CD14-positive monocyte (primary cell): ENCODE measurements at regions not wholly inside any gene's neighbourhood (a gene's known extent, or its start where the extent isn't known, plus 50 kb on each side); places are given as distances from the start of the nearest gene placed in this dataset.

ENCODE experiments used
- DNase-seq, 3 donors: peaks; one replicate each; pipeline ENCODE4 v3.0.0-alpha.2; 2011 to 2022
- H2AFZ ChIP-seq: 2 replicates; pipeline ENCODE4 v1.6.0; 2012; ENCODE audit warnings: mild to moderate bottlenecking, low read depth, low read length, inconsistent platforms; ENCODE audit not compliant: insufficient read depth, poor library complexity, severe bottlenecking
- H3K27ac ChIP-seq, 2 donors: 1 replicate in 1 of 2; 2 replicates in 1 of 2; pipeline ENCODE4 v1.5.1; 2012 to 2013; ENCODE audit warnings: low read length in 2 of 2, control low read depth in 1 of 2, inconsistent platforms in 1 of 2, low read depth in 1 of 2, mild to moderate bottlenecking in 1 of 2
- H3K27me3 ChIP-seq, 2 donors: one replicate each; pipeline versions ENCODE4 v1.6.0 to v1.6.1; 2011 to 2013; ENCODE audit warnings: low read length in 2 of 2; ENCODE audit not compliant: control insufficient read depth in 2 of 2, insufficient read depth in 2 of 2
- H3K36me3 ChIP-seq, 2 donors: replicated peaks in 1 of 2; 1 replicate in 1 of 2; 2 replicates in 1 of 2; pipeline versions ENCODE4 v1.5.1 to v1.6.1; 2012 to 2013; ENCODE audit warnings: low read length in 2 of 2, control low read depth in 1 of 2, inconsistent platforms in 1 of 2, mild to moderate bottlenecking in 1 of 2; ENCODE audit not compliant: insufficient read depth in 2 of 2, control insufficient read depth in 1 of 2
- H3K4me1 ChIP-seq, 2 donors: 1 replicate in 1 of 2; 2 replicates in 1 of 2; pipeline versions ENCODE4 v1.5.1 to v1.6.1; 2012 to 2013; ENCODE audit warnings: low read length in 2 of 2, control low read depth in 1 of 2, inconsistent platforms in 1 of 2, mild to moderate bottlenecking in 1 of 2, moderate library complexity in 1 of 2; ENCODE audit not compliant: insufficient read depth in 2 of 2, control insufficient read depth in 1 of 2
- H3K4me2 ChIP-seq: replicated peaks from 2 replicates; pipeline ENCODE3; 2012; ENCODE audit warnings: low read length, moderate library complexity, mild to moderate bottlenecking; ENCODE audit not compliant: poor library complexity, severe bottlenecking; ENCODE audit errors: extremely low read depth
- H3K4me3 ChIP-seq, 3 experiments: fragments of 200-600 bp in 1 of 3; sonication (generic) in 1 of 3; replicated peaks in 1 of 3; 1 replicate in 2 of 3; 2 replicates in 1 of 3; pipeline ENCODE4 v1.5.1; 2011 to 2013; ENCODE audit warnings: low read length in 3 of 3, mild to moderate bottlenecking in 3 of 3, control low read depth in 2 of 3, low read depth in 2 of 3, inconsistent platforms in 1 of 3, moderate library complexity in 1 of 3
- H3K79me2 ChIP-seq: 2 replicates; pipeline ENCODE4 v1.6.0; 2012; ENCODE audit warnings: mild to moderate bottlenecking, control low read depth, inconsistent platforms, low read length, moderate library complexity; ENCODE audit not compliant: insufficient read depth
- H3K9ac ChIP-seq: 2 replicates; pipeline ENCODE4 v1.6.0; 2017; ENCODE audit warnings: low read length, mild to moderate bottlenecking; ENCODE audit not compliant: insufficient read depth, poor library complexity, severe bottlenecking
- H3K9me3 ChIP-seq, 2 donors: replicated peaks in 1 of 2; 1 replicate in 1 of 2; 2 replicates in 1 of 2; pipeline versions ENCODE4 v1.5.1 to v1.6.1; 2012 to 2013; ENCODE audit warnings: low read length in 2 of 2, control low read depth in 1 of 2; ENCODE audit not compliant: control insufficient read depth in 1 of 2, insufficient read depth in 1 of 2
- H4K20me1 ChIP-seq: 2 replicates; pipeline ENCODE4 v1.6.0; 2012; ENCODE audit warnings: mild to moderate bottlenecking, low read length, control low read depth, moderate library complexity; ENCODE audit not compliant: insufficient read depth
- H3K27ac Mint-ChIP-seq, 7 donors: one replicate each; pipeline ENCODE4 v1.8.0; 2020; ENCODE audit warnings: mild to moderate bottlenecking in 7 of 7, mixed read lengths in 7 of 7, moderate library complexity in 6 of 7, inconsistent platforms in 2 of 7
- H3K27me3 Mint-ChIP-seq, 3 donors: one replicate each; pipeline ENCODE4 v1.8.0; 2021 to 2022; ENCODE audit warnings: low read depth in 3 of 3, mild to moderate bottlenecking in 3 of 3, mixed read lengths in 3 of 3, moderate library complexity in 3 of 3, inconsistent platforms in 1 of 3
- H3K36me3 Mint-ChIP-seq, 2 donors: one replicate each; pipeline ENCODE4 v1.8.0; 2020; ENCODE audit warnings: mixed read lengths in 2 of 2, inconsistent platforms in 1 of 2, mild to moderate bottlenecking in 1 of 2
- H3K4me1 Mint-ChIP-seq: one replicate; pipeline ENCODE4 v1.8.0; 2020; ENCODE audit warnings: mild to moderate bottlenecking, mixed read lengths
- H3K4me3 Mint-ChIP-seq, 2 donors: one replicate each; pipeline ENCODE4 v1.8.0; 2020; ENCODE audit warnings: mild to moderate bottlenecking in 2 of 2, mixed read lengths in 2 of 2, moderate library complexity in 1 of 2
- H3K9me3 Mint-ChIP-seq, 7 donors: one replicate each; pipeline ENCODE4 v1.8.0; 2020 to 2022; ENCODE audit warnings: mixed read lengths in 7 of 7, mild to moderate bottlenecking in 6 of 7, moderate library complexity in 6 of 7, inconsistent platforms in 2 of 7
- CTCF ChIP-seq: fragments of 200-600 bp; IDR thresholded peaks from one replicate; pipeline ENCODE4 v1.8.0; 2022; ENCODE audit warnings: antibody characterized with exemption, mild to moderate bottlenecking
- WGBS: methylation state at CpG from one replicate; pipeline ENCODE4 v1.1.5; 2013; ENCODE audit warnings: missing lambda C conversion rate; ENCODE audit not compliant: insufficient coverage; 5-methylcytosine and 5-hydroxymethylcytosine counted together
- intact Hi-C, 2 donors: fragments of 100-400 bp; cut with micrococcal nuclease; formaldehyde crosslinking; loops; one replicate each; pipeline versions ENCODE4 v1.15.0 to v1.15.1; 2023

GRCh38 chr12:19010087-19010486 is 119.4 kb upstream of the PLEKHA5 start:
- Mint-ChIP-seq H3K36me3 (no peaks in the 10 kb centered on the region), H3K4me3 (no peak overlapping the region), H3K27ac (no peak overlapping the region), H3K27me3 (peaks cover 0 to 3% (median 0%) of the 10 kb centered on the region in 3 donors), H3K9me3 (peaks cover 2 to 7% (median 4%) of the 10 kb centered on the region in 7 donors), H3K4me1 (no peaks in the 10 kb centered on the region)
- H2AFZ ChIP-seq: no peak overlapping the region
- no peak for DNase-seq
- no peak for TF ChIP-seq CTCF
- H3K4me3 ChIP-seq: no peak overlapping the region
- intact Hi-C loops: no loop called here
- WGBS: 60% methylated on average over 1 of the region's 3 CpGs
- H3K9me3 ChIP-seq: peaks cover 0 to 9% of the 10 kb centered on the region in 2 donors
- no peaks in the 10 kb centered on the region for H4K20me1 ChIP-seq
- H3K4me1 ChIP-seq: no peaks in the 10 kb centered on the region
- H3K79me2 ChIP-seq: no peaks in the 10 kb centered on the region
- H3K36me3 ChIP-seq: no peaks in the 10 kb centered on the region
- no peak overlapping the region for H3K9ac ChIP-seq
- no peak overlapping the region for H3K27ac ChIP-seq
- no peak overlapping the region for H3K4me2 ChIP-seq
- no peaks in the 10 kb centered on the region for H3K27me3 ChIP-seq

- Histone ChIP-seq H3K36me3 (no peaks in the 10 kb centered on the region), H3K27ac (no peak overlapping the region), H3K4me2 (no peak overlapping the region), H3K4me3 (no peak overlapping the region), H2AFZ (no peak overlapping the region), H3K27me3 (no peaks in the 10 kb centered on the region), H3K79me2 (no peaks in the 10 kb centered on the region), H3K9ac (no peak overlapping the region), H3K4me1 (no peaks in the 10 kb centered on the region), H3K9me3 (peaks cover 0 to 9% of the 10 kb centered on the region in 2 donors), H4K20me1 (no peaks in the 10 kb centered on the region)
- no peak for TF ChIP-seq CTCF
- Mint-ChIP-seq H3K36me3 (no peaks in the 10 kb centered on the region), H3K9me3 (peaks cover 2 to 8% (median 4%) of the 10 kb centered on the region in 7 donors), H3K27me3 (peaks cover 0 to 3% (median 0%) of the 10 kb centered on the region in 3 donors), H3K4me3 (no peak overlapping the region), H3K27ac (no peak overlapping the region), H3K4me1 (no peaks in the 10 kb centered on the region)
- 93% methylated on average over 5 of the region's 10 CpGs for WGBS
- intact Hi-C loops: no loop called here
- DNase-seq: no peak
Observed at GRCh38 chr12:19010726-19011125, 118.8 kb upstream of the PLEKHA5 start.
